ENCODE measurements at regions not wholly inside any gene's neighbourhood (a gene's known extent, or its start where the extent isn't known, plus 50 kb on each side); places are given as distances from the start of the nearest gene placed in this dataset.

GRCh38 chr14:105971593-105972500 lies 445.5 kb downstream of the TMEM121 start:
- no peak for DNase-seq (ENCODE audit: low spot score)

GRCh38 chr14:105974902-105975301 lies 448.5 kb downstream of the TMEM121 start:
- H3K9me3 ChIP-seq (ENCODE audit: control insufficient read depth in 4 of 4, low read length in 3 of 4): no peaks in the 10 kb centered on the region
- no peak overlapping the region for H3K4me3 ChIP-seq (ENCODE audit: low read depth in 1 of 3, low read length in 3 of 3)
- H3K9ac ChIP-seq (ENCODE audit: low read depth in 1 of 2, low read length in 2 of 2): no peak overlapping the region
- H3K4me1 ChIP-seq (ENCODE audit: control insufficient read depth in 4 of 4, insufficient read depth in 4 of 4, low read length in 3 of 4): no peaks in the 10 kb centered on the region
- H3K27ac ChIP-seq (ENCODE audit: low read depth in 1 of 2, low read length in 2 of 2): no peak overlapping the region
- no peaks in the 10 kb centered on the region for H3K36me3 ChIP-seq (ENCODE audit: control insufficient read depth in 4 of 4, insufficient read depth in 3 of 4, low read depth in 1 of 4, low read length in 3 of 4)
- peaks cover 0 to 7% (median 5%) of the 10 kb centered on the region in 4 donors for H3K27me3 ChIP-seq (ENCODE audit: control insufficient read depth in 4 of 4, insufficient read depth in 4 of 4, low read length in 3 of 4)
- no peak for DNase-seq (ENCODE audit: low spot score)
- TF ChIP-seq RAD21 (IDR thresholded peaks at IDR 0.05) (peak; percentile 13 to 24), JUND (IDR thresholded peaks at IDR 0.05) (no peak)
- 34% methylated on average over 6 of the region's 6 CpGs for WGBS

More at GRCh38 chr14:105971593-105972500, 445.5 kb downstream of the TMEM121 start:
- TF ChIP-seq SP1 (IDR thresholded peaks at IDR 0.05) (no peak), TAF1 (conservative IDR thresholded peaks at IDR 0.05) (no peak), RXRA (IDR thresholded peaks at IDR 0.05) (no peak), FOXA1 (IDR thresholded peaks at IDR 0.05) (no peak), CTCF (IDR thresholded peaks at IDR 0.05; ENCODE audit: low read depth, low read length, missing input control) (no peak), NR2F2 (IDR thresholded peaks at IDR 0.05) (no peak)
- Histone ChIP-seq H3K27me3 (ENCODE audit: control insufficient read depth in 4 of 4, insufficient read depth in 4 of 4, low read length in 3 of 4) (peaks cover 0 to 7% (median 5%) of the 10 kb centered on the region in 4 donors), H3K9ac (ENCODE audit: low read depth in 1 of 2, low read length in 2 of 2) (no peak overlapping the region), H3K27ac (ENCODE audit: low read depth in 1 of 2, low read length in 2 of 2) (no peak overlapping the region), H3K4me1 (ENCODE audit: control insufficient read depth in 4 of 4, insufficient read depth in 4 of 4, low read length in 3 of 4) (no peaks in the 10 kb centered on the region), H3K9me3 (ENCODE audit: control insufficient read depth in 4 of 4, low read length in 3 of 4) (no peaks in the 10 kb centered on the region), H3K4me3 (ENCODE audit: low read depth in 1 of 3, low read length in 3 of 3) (no peak overlapping the region), H3K36me3 (ENCODE audit: control insufficient read depth in 4 of 4, insufficient read depth in 3 of 4, low read depth in 1 of 4, low read length in 3 of 4) (no peaks in the 10 kb centered on the region)
- WGBS: 81% methylated on average over 35 of the region's 35 CpGs

- Histone ChIP-seq H3K27ac (ENCODE audit: low read depth in 1 of 2, low read length in 2 of 2) (no peak overlapping the region), H3K4me3 (ENCODE audit: low read depth in 1 of 3, low read length in 3 of 3) (no peak overlapping the region), H3K36me3 (ENCODE audit: control insufficient read depth in 4 of 4, insufficient read depth in 3 of 4, low read depth in 1 of 4, low read length in 3 of 4) (no peaks in the 10 kb centered on the region), H3K9me3 (ENCODE audit: control insufficient read depth in 4 of 4, low read length in 3 of 4) (no peaks in the 10 kb centered on the region), H3K9ac (ENCODE audit: low read depth in 1 of 2, low read length in 2 of 2) (no peak overlapping the region), H3K27me3 (ENCODE audit: control insufficient read depth in 4 of 4, insufficient read depth in 4 of 4, low read length in 3 of 4) (peaks cover 0 to 7% (median 4%) of the 10 kb centered on the region in 4 donors), H3K4me1 (ENCODE audit: control insufficient read depth in 4 of 4, insufficient read depth in 4 of 4, low read length in 3 of 4) (no peaks in the 10 kb centered on the region)
- no peak for DNase-seq (ENCODE audit: low spot score)
- TF ChIP-seq YY1 (IDR thresholded peaks at IDR 0.05) (no peak), GABPA (IDR thresholded peaks at IDR 0.05 in 1 of 2, conservative IDR thresholded peaks at IDR 0.05 in 1 of 2) (no peak)
- WGBS: 85% methylated on average over 26 of the region's 26 CpGs
Observed at GRCh38 chr14:105978618-105979295, 452.4 kb downstream of the TMEM121 start.

- Histone ChIP-seq H3K36me3 (ENCODE audit: control insufficient read depth in 4 of 4, insufficient read depth in 3 of 4, low read depth in 1 of 4, low read length in 3 of 4) (no peaks in the 10 kb centered on the region), H3K27me3 (ENCODE audit: control insufficient read depth in 4 of 4, insufficient read depth in 4 of 4, low read length in 3 of 4) (peaks cover 0 to 7% (median 0%) of the 10 kb centered on the region in 4 donors), H3K4me1 (ENCODE audit: control insufficient read depth in 4 of 4, insufficient read depth in 4 of 4, low read length in 3 of 4) (no peaks in the 10 kb centered on the region), H3K9ac (ENCODE audit: low read depth in 1 of 2, low read length in 2 of 2) (no peak overlapping the region), H3K9me3 (ENCODE audit: control insufficient read depth in 4 of 4, low read length in 3 of 4) (no peaks in the 10 kb centered on the region), H3K27ac (ENCODE audit: low read depth in 1 of 2, low read length in 2 of 2) (no peak overlapping the region), H3K4me3 (ENCODE audit: low read depth in 1 of 3, low read length in 3 of 3) (no peak overlapping the region)
- 64% methylated on average over 9 of the region's 9 CpGs for WGBS
- no peak for DNase-seq (ENCODE audit: low spot score)
- TF ChIP-seq MAX (IDR thresholded peaks at IDR 0.05): no peak
- TF ChIP-seq FOXA1 (IDR thresholded peaks at IDR 0.05): no peak
- no peak for TF ChIP-seq CTCF (IDR thresholded peaks at IDR 0.05; ENCODE audit: low read depth, low read length, missing input control)
- TF ChIP-seq RXRA (IDR thresholded peaks at IDR 0.05): no peak
- TF ChIP-seq FOXA2 (IDR thresholded peaks at IDR 0.05): no peak
- no peak for TF ChIP-seq NR2F2 (IDR thresholded peaks at IDR 0.05)
- no peak for TF ChIP-seq YY1 (IDR thresholded peaks at IDR 0.05)
- no peak for TF ChIP-seq REST (IDR thresholded peaks at IDR 0.05)
- TF ChIP-seq SP1 (IDR thresholded peaks at IDR 0.05): no peak
Observed at GRCh38 chr14:105979446-105979845, 453.1 kb downstream of the TMEM121 start.
